Mesodermal cell (in vitro differentiated cells): ENCODE measurements at regions not wholly inside any gene's neighbourhood (a gene's known extent, or its start where the extent isn't known, plus 50 kb on each side); places are given as distances from the start of the nearest gene placed in this dataset.

ENCODE experiments used
- H3K27ac ChIP-seq: 2 replicates; pipeline ENCODE4 v1.7.0; 2013; ENCODE audit warnings: mild to moderate bottlenecking, low read depth, low read length, moderate library complexity; ENCODE audit not compliant: severe bottlenecking
- H3K36me3 ChIP-seq: 2 replicates; pipeline ENCODE4 v1.7.1; 2013; ENCODE audit warnings: mild to moderate bottlenecking, low read length, moderate library complexity; ENCODE audit not compliant: control insufficient read depth, insufficient read depth
- H3K4me1 ChIP-seq: one replicate; pipeline ENCODE4 v1.7.1; 2013; ENCODE audit warnings: mild to moderate bottlenecking, low read length; ENCODE audit not compliant: insufficient read depth, control insufficient read depth, poor library complexity, severe bottlenecking
- H3K4me3 ChIP-seq: 2 replicates; pipeline ENCODE4 v1.7.0; 2013; ENCODE audit warnings: low read length, control low read depth, mild to moderate bottlenecking; ENCODE audit not compliant: insufficient read depth, poor library complexity, severe bottlenecking; ENCODE audit errors: extremely low read depth
- H3K9me3 ChIP-seq: 2 replicates; pipeline ENCODE4 v1.7.1; 2013; ENCODE audit warnings: mild to moderate bottlenecking, low read length, moderate library complexity; ENCODE audit not compliant: control insufficient read depth
- WGBS, 2 experiments: methylation state at CpG; one replicate each; pipeline ENCODE4 v1.1.5; 2013; ENCODE audit warnings: missing lambda C conversion rate in 2 of 2; ENCODE audit not compliant: insufficient coverage in 2 of 2; 5-methylcytosine and 5-hydroxymethylcytosine counted together

DNA sequence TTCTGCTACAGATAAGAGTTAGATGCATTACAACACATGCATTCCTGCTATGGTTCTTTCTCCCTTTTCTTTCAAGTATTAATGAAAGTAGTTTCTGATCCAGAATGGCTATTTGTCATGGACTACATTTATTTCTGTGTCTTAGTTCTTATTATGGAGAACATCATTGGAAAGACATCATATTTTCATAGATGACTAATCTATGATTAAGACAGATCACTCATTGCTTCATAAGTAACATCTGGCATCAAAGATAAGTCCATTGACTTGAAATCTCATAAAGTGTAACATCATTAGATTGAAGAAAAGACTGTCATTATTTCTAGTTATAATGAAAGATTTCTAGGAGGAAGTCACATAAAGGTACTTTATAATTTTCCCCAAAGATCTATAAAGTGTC lies 366.7 kb downstream of the NSUN3 start:
- H3K36me3 ChIP-seq = no peaks in the 10 kb centered on the region
- H3K4me3 ChIP-seq = no peak overlapping the region
- H3K9me3 ChIP-seq = no peaks in the 10 kb centered on the region
- no peak overlapping the region for H3K27ac ChIP-seq
- no peaks in the 10 kb centered on the region for H3K4me1 ChIP-seq

DNA sequence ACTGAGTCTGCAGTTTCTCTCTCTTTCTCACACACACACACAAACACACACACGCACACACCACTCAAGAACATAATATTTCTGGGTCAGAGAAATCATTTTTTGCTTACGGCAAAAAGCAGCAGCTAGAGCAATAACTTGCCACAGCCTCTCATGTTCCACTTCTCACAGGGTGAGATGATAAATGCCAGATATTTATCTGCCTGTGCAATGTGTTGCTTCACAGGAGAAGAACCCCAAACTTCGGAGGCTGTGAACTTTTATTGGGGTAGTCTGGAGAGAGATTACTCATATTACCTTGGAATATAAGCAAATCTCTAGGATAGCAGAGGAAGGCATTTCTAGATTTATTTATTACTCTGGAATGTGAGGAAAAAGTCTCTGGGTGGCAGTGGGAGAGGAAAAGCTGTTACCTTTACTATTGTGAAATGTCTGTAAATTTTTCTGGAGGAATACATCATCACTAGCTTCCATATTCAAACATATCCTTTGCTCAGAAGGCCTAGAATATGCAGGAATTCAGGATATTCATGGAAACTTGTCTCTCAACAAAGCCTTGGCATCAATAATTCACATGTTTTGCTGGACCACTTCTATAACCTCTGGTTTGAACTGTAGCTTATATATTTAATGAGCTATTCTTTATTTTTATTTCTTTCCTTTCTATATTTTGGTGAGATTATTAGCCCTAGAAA lies 369.2 kb downstream of the NSUN3 start:
- no peak overlapping the region for H3K27ac ChIP-seq
- WGBS, 2 experiments = 84 to 100% methylated on average over 1 to 3 of the region's 3 CpGs

DNA sequence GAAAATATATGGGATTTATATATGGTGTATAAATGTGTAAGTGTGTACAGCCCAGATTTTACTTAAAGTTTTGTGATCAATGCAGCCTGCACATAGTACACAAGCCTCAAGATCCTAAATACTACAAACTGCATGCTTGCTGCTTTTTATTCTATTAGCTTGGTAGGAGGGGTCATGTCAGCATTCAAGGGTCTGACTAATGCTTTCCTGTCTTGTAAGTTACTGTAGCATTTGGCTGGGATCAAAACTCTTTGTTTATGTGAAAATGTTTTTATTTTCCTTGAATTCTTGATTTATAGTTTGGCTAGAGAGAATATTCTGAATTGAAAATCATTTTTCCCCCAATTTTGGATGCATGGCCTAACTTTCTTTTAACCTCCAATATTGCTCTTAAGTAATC lies 370.9 kb downstream of the NSUN3 start:
- H3K36me3 ChIP-seq = no peaks in the 10 kb centered on the region
- H3K4me3 ChIP-seq = no peak overlapping the region
- H3K27ac ChIP-seq = no peak overlapping the region
- no peaks in the 10 kb centered on the region for H3K4me1 ChIP-seq
- no peaks in the 10 kb centered on the region for H3K9me3 ChIP-seq

More for the DNA sequence above, 369.2 kb downstream of the NSUN3 start:
- Histone ChIP-seq H3K4me3 (no peak overlapping the region), H3K9me3 (no peaks in the 10 kb centered on the region), H3K4me1 (no peaks in the 10 kb centered on the region), H3K36me3 (no peaks in the 10 kb centered on the region)

DNA sequence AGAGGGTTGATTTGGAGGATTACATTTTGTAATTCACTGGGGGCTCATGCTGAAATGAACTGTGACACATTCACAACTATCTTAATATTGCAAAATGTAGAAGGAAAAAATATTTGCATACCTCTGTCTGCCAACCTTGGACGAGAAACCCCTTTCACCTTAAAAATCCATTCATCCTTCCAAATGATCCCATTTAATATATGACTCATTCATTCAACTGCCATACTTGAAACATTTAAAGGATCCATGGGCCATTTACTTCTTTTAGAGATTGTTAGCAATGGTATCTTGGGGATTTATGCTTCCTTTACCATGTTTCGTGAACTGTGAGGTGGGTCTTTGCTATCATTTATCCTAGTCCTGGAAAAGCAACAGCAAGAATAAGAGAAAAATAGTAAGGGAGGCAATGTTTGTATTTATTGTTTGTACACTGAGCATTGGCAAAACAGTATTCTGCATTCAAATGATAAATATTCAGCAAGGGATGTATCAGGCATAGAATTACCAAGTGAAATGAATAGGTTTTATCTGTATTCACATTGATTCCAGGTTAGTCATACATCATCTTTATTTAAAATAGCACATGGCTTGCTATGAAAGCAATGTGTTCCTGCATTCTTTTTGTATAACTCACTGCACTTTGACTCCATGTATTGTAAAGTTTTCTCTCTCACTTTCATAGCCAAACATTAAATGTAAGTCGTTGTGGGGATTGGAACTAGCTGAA lies 378.1 kb downstream of the NSUN3 start:
- Histone ChIP-seq H3K4me3 (no peak overlapping the region), H3K4me1 (peaks cover 15% of the 10 kb centered on the region), H3K27ac (no peak overlapping the region), H3K36me3 (no peaks in the 10 kb centered on the region), H3K9me3 (no peaks in the 10 kb centered on the region)
- WGBS, 2 experiments = 100% methylated on average over 1 of the region's 3 CpGs

DNA sequence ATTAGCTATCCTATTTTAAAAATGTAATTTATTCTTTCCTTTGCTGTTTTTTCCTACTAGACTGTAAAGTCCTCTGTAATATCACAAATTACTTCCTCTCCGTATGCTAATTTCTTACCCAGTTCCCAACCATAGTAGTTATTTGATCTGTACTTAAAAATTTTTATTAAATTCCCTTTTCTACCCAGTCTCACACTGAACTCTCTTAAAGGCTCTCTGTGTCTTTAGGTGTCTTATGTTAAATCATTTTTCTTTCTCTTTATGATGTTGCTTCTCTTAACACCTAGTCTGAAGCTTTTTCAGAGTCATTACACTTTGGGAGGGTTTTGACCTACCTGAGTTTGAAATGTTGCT lies 378.6 kb downstream of the NSUN3 start:
- H3K4me3 ChIP-seq = no peak overlapping the region
- no CpG with 5 or more reads among the region's 1 CpG for WGBS, 2 experiments
- H3K27ac ChIP-seq = no peak overlapping the region
- no peaks in the 10 kb centered on the region for H3K36me3 ChIP-seq
- H3K4me1 ChIP-seq = peaks cover 15% of the 10 kb centered on the region
- no peaks in the 10 kb centered on the region for H3K9me3 ChIP-seq

DNA sequence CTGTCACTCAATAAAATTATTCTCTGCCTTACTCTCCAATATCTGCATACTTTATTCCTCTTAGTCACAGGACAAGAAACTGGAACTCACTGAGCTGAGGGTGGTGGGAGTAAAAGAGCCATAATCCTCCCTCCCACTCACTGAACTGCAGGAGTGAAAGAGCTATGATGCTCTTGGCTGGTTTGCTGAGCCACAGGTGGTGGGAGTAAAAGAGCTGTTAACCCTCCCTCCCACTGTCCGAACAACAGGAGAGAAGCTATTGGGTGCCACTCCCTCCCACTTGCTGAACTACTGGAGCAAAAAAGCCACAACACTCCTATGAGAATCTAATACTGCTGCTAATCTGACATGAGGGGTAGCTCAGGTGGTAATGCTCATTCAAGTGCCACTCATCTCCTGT lies 391.0 kb downstream of the NSUN3 start:
- WGBS, 2 experiments = no CpG with 5 or more reads among the region's 1 CpG
- Histone ChIP-seq H3K9me3 (no peaks in the 10 kb centered on the region), H3K36me3 (no peaks in the 10 kb centered on the region), H3K4me3 (no peak overlapping the region), H3K27ac (no peak overlapping the region), H3K4me1 (no peaks in the 10 kb centered on the region)

DNA sequence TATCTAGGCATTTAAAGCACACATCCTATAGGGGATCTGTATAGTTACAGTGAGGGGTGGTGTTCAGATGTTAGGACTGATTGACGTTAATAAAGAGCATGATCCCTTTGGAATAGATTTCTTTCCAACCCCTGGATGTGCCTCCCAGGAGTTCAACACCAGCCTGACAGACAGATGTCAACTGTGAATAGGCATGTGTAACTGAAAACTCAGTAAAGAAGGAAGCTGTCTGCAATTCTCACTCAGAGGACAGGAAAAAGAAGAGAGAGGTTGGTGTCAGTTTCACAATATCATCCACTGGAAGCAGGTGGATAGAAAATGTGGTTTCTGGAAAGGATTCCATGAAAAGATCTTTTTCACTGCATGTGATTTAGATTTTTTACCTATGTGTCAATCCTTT lies 396.3 kb downstream of the NSUN3 start:
- Histone ChIP-seq H3K27ac (no peak overlapping the region), H3K4me3 (no peak overlapping the region), H3K9me3 (no peaks in the 10 kb centered on the region), H3K4me1 (no peaks in the 10 kb centered on the region), H3K36me3 (no peaks in the 10 kb centered on the region)
- no CpG with 5 or more reads among the region's 1 CpG for WGBS, 2 experiments

DNA sequence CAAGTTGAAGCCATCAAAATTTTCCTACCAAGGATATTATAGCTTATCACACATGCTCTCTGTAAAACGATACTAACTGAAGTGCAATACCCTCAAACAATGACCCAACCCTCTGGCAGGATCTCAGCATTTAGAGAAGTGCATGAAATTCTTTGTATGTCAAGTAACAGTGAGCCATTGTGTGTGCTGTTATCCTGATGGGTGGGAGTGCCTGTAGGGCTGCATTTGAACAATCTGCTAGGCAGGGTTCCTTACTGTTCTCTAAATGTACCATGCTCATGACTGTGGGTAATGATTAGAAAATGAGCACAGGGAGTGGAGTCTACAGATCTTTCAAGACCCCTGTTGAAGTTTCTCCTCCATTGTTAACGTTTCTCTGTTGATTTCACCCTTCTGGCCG lies 398.1 kb downstream of the NSUN3 start:
- Histone ChIP-seq H3K9me3 (no peaks in the 10 kb centered on the region), H3K4me1 (no peaks in the 10 kb centered on the region), H3K4me3 (no peak overlapping the region), H3K36me3 (no peaks in the 10 kb centered on the region), H3K27ac (no peak overlapping the region)
- whole genome bisulfite sequencing, 2 experiments = 83 to 100% methylated on average over 2 of the region's 3 CpGs

DNA sequence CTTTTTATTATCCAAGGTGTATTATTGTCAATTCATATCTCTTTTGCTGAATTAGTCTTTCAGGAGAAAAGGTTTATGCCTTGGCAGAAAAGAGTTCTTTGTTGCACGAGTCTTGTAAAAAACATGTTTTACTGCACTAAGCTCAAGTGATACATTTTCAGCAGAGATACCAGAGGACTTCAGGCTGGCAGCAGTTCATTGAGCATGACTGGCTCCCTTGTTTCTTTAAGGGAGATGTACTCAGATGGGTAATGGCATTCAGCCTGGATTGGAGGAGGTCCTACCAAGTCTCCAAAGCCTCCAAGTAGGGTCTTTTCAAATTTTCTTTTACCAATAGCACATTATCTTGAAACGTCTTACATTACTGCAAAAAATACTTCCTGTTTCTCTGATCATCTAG lies 400.1 kb downstream of the NSUN3 start:
- Histone ChIP-seq H3K9me3 (no peaks in the 10 kb centered on the region), H3K36me3 (no peaks in the 10 kb centered on the region), H3K27ac (no peak overlapping the region), H3K4me1 (no peaks in the 10 kb centered on the region), H3K4me3 (no peak overlapping the region)
- 67 to 83% methylated on average over 2 of the region's 2 CpGs for WGBS, 2 experiments

DNA sequence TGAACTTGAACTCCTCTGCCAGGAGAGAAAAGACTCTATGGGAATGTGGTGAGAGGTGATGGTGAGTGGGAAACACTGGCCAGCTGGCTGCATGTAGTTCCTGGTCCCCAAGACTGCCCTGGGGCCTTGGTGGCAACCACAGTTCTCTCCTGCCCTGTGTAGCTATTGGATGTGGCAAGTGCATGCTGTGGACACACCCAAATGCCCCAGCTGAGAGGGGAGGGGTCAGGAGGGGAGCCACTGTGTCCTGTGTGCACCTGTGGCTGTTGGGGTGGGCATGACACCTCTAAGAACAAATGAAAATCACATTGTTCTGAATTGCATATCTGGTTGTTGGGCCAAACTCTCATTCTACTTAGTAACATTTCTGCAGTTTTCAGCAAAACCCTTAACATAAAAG lies 409.6 kb downstream of the NSUN3 start:
- H3K4me1 ChIP-seq = no peaks in the 10 kb centered on the region
- no peak overlapping the region for H3K27ac ChIP-seq
- no peak overlapping the region for H3K4me3 ChIP-seq
- no peaks in the 10 kb centered on the region for H3K9me3 ChIP-seq
- H3K36me3 ChIP-seq = no peaks in the 10 kb centered on the region

DNA sequence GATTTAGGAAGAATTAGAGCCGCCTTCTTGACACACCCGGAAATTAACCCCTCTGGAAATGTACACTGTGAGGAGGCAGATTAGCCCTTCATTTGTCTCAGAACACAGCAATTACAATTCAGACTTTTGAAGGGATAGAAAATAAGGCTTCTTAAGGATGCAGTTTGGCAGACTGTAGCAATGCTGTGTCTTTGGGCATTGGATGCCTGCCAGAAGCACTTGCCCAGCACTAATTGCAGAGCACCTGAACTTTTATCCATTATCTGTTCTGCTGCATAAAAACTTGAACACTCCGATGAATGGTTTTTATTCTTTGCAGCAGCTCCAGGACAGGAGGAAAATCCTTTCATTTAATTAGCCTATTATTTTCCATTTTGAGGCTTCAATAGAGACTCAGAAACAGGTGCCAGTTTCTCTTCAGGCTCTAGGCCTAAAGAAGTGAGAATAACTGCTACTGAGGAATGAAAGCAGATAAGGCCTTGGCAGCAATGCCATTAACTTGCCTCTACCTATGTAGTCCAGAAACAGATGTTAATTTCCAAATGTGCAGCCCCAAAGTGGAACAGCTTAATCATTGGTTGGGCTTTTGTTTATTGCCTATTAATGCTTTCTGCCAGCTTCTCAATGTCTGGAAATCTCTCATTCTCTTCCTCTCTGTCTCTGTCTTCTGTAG lies 418.5 kb downstream of the NSUN3 start:
- Histone ChIP-seq H3K4me1 (no peaks in the 10 kb centered on the region), H3K4me3 (no peak overlapping the region), H3K27ac (no peak overlapping the region), H3K36me3 (no peaks in the 10 kb centered on the region), H3K9me3 (no peaks in the 10 kb centered on the region)
- 93 to 100% methylated on average over 2 of the region's 3 CpGs for WGBS, 2 experiments
